ENCODE measurements at regions not wholly inside any gene's neighbourhood (a gene's known extent, or its start where the extent isn't known, plus 50 kb on each side); places are given as distances from the start of the nearest gene placed in this dataset.

- TF ChIP-seq POLR2A (IDR thresholded peaks at IDR 0.05) (no peak), CTCF (IDR thresholded peaks at IDR 0.05) (no peak), POLR2AphosphoS5 (IDR thresholded peaks at IDR 0.05) (no peak), EP300 (IDR thresholded peaks at IDR 0.05) (no peak)
These were observed 171.1 kb upstream of the STT3B start for GRCh38 chr3:31361371-31362273.
